Stimulated activated CD8-positive, alpha-beta memory T cell treated with anti-CD3 and anti-CD28 coated beads, Interleukin-4, amount 100 ng/mL, for 48 hours (primary cell): ENCODE measurements at regions not wholly inside any gene's neighbourhood (a gene's known extent, or its start where the extent isn't known, plus 50 kb on each side); places are given as distances from the start of the nearest gene placed in this dataset.
"Not testable (repeated sequence)": the region's sequence is repeated elsewhere in the genome, so short reads cannot be mapped to it uniquely, and the experiment has no call there.

ENCODE experiments used
- DNase-seq: peaks from one replicate; pipeline ENCODE4 v3.0.0-alpha.2; 2020

DNA sequence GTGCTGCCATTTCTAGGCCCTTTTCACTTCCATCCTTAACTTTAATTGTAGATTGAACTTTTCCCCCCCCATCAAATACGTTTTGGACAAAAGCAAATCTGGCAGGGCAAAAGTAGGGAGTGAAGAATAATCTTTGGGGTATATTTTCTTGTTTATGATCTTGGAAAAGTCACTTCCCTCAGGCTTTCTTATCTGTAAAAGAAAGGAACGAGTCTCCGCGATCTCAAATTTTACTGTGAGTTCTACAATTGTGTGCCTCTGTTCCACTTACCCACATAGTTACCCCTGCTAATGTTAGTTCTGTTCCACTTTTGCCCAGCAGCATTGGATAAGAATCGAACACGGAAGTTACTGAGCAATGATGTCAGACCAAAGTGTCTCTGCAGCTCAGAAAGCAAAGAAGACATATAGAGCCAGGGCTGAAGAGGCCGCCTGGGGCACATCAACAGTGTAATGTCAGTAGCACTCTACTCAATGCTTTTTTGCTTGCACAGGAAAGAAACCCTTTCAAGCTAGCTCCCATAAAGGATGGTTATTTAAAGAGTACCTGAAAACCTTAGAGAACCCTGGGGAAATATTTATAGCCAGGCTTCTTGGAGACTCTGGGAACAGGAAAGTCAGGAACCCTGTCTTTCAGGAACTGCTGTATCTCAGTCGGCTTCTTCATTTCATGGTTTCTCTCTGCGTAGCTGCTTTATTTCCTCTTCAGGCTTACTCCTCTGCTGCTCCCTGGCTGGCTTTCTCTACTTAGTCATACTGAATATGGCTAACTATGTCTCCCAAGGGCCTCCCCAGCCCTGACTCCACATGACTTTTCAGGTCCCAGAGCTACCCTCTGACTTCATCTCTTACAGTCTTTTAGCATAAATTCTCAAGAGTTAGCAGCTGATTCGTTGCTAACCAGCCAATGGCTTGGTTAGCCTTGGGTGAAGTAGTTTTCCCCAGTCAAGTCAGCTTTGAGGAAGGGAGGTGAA lies 123.7 kb upstream of the FAM3C start:
- DNase-seq, result no peak

DNA sequence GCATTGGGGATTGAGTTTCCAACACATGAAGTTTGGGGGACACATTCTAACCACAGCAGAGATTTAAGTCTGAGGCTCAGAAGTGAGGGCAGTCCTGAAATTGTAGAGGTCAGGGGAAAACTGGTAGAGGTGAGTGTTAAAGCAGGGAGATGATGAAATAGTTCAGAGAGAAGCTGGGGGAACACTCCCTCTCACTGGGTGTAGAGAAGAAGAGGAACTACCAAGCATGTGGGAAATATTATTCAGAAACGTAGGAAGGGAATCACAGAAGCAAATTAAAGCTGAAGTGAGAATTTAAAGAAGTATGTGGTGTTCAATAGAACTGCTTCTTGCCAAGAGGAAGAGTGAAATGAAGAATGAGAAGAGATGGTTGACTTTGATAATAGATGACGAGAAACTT lies 121.5 kb upstream of the FAM3C start:
- no peak for DNase-seq

DNA sequence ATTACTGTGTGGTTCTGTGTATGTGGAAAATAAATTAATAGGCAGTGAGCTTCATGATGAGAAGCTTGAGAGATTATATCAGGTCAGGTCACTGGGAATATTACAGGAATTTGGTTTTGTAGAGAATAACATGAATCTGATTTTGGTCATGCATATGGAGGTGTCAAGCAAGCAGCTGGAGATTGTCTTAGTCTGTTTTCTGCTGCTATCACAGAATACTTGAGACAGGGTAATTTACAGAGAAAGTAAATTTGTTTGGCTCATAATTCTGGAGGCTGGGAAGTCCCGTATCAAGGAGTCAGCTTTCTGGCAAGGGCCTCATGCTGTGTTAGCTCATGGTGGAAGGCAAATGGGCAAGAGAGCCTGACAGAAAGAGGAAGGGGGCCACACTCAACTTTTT lies 120.7 kb upstream of the FAM3C start:
- DNase-seq, result no peak

DNA sequence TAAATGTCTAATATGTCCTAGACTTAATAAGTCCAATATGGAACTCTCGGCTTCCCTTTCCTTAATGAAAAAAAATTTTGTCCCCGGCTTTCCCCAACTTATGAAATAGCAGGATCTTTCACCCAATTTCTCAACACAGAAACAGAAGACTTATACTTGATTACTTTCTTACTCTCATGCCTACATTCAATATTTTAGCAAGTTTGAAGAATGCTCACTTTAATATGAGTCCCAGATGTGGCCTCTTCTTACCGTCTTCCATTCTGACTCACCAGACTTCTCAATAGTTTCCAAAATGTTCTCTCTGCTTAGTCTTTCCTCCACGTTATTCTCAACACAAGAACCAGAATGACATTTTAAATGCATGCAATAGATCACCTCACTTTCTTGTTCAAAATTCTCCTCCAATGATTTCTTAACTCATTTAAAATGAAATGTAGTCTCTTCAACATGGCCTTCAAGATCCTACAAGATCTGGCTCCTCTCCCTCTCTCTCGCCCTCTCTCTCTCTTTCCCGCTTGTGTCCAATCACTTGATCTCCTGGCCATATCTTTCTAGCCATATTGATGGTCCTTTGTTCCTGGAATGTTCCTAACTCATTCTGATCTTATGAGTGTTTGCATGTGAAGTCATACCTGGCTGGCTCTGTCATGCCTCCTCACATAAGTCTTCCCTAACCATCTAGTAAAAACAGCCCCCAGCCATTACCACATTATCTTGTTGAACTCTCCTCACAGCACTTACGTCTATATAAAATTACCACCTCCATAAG lies 119.7 kb upstream of the FAM3C start:
- DNase-seq, result no peak

DNA sequence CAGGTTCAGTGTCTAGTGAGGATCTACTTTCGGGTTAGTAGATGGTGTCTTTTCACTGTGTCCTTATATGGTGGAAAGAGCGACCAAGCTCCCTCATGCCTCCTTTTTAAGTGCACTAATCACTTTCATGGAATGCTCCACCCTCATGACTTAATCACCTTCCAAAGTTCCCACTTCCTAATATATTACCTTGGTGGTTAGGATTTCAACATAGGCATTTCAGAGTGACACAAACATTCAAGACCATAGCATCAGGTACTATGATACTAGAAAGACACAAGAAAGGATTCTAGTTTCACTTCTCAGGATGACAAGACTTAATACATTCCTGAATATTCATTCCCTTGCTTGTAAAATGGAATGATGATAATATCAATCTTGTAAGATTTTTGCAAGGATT lies 119.1 kb upstream of the FAM3C start:
- no peak for DNase-seq

DNA sequence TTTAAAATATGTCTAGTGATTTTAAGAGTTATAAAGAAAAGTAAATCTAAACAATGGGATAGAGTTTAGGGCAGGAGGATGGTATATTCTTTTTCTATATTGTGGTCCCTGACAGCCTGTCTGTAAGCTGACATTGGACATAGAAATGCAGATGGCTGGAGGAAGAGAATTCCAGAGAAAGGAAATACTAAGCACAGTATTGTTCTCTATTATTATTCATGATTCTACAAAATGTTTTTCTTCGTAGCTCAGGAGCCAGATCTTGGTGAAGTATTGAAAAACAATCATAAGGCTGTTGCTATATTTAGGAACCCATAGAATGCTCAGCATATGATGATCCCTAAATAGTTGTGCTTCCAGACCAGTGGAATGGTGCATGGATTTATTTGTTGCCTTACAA lies 117.0 kb upstream of the FAM3C start:
- DNase-seq, result no peak

DNA sequence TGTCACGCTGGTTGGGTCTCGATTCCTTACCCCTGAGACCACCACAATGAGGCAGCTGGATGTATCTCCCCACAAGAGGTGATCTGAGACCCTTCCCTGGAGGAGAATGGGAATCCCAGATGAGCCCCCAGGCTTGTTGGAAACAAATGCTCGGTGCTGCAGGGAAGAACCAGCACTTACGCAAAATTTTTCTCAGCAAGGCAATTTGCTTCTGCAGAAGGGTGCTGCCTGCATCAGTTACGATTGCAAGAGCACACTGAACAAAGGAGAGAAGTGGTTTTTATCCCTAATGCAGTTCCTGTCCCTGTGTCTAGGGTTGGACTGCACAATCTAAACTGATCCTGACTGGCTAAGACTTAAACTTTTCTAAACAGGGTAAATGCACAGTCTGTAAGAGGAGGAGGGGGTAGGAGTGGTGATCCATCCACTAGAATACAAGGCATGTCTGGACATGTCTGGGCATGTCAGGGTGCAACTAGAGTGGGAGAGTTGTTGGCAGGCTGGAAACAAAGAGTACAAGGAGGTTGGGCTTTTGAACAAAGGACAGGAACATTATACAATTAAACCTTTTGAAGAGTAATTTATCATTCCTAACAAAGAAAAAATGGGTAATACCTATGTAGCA lies 114.9 kb upstream of the FAM3C start:
- DNase-seq, result no peak

DNA sequence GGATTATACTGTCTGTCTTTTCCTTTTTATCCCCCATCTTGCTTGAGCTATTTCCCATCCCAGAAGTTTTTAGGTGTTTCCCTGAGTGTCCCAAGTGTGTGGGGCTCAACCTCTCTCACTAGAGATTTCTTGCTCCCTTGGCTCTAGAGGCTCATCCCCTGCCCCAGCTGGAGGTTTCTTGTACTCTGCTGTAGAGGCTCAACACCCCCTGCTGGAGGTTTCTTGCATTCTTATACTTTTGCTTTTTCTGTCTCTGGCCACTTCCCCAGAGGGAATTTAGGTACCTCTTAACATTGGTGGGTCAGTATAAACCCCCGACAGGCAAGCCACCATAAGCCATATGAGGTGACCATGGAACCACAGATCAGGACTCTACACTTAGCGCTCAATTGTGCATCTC lies 114.2 kb upstream of the FAM3C start:
- no peak for DNase-seq

DNA sequence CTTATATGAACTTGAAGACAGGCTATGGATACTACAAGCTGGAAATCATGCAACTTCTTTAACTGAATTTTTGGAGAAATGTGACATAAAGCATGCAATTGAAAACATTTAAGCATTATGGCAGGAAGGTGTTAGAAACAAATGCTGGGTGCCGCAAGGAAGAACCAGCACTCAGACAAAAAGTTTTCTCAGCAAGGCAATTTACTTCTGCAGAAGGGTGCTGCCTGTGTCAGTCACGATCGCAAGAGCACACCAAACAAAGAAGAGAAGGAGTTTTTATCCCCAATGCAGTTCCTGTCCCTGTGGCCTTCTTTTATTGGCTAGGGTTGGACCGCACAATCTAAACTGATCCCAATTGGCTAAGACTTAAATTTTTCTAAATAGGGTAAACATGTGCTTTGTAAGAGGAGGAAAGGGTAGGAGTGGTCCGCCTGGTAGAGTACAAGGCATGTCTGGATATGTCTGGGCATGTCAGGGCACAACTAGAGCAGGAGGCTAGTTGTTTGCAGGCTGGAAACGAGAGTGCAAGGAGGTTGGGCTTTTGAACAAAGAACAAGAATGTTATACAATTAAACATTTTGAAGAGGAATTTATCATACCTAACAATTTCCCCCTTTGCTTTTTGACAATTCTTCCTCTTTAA lies 109.6 kb upstream of the FAM3C start:
- no peak for DNase-seq

DNA sequence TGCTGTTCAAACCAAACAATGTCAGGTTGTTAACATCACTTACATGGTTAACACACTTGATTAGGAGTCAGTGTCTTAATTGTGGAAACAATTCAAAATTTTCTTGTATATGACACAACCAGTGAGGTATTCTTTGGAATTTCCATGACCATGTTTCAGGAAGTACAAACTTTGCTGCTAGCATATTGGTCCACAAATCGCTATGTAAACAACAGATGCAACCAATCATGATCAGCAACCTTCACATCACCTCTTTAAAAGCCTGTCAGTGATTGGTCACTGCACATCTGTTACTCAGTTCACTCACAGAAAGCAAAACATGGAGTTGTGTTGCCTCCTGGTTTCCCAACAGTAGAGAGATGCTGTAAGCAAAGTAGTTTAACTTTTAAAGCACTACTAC lies 108.9 kb upstream of the FAM3C start:
- DNase-seq, result no peak

DNA sequence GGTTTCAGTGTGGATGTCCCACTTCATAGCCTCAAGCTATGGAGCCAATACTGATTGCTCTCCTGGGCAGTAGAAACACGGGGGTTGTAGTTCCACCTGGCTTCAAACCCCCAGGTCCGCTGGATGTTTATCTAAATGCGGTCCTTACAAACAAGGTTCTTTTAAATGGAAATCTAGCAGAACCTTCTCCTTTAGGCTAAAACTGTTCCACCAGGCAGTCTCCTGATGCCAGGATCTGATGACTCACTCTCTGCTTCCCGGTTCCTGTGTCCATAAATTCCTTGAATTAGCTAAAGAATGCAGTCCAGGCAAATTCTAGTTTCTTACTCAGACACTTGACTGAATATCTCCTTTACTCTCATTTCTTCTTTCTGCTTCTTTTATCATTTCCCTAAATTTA lies 108.4 kb upstream of the FAM3C start:
- DNase-seq, result no peak

DNA sequence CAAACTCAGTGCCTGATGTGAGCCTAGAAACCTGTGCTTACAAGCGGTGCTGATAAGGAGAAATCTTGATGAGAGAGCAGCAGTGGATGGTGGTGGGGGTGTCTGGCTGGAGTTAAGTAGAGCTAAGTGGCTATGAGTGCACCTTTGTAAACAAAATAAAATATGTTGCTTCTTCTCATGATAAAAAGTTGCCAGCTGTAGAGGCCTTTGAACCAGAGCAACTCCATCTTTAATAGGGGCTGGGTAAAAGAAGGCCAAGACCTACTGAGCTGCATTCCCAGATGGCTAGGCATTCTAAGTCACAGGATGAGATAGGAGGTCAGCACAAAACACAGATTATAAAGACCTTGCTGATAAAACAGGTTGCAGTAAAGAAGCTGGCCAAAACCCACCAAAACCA lies 107.6 kb upstream of the FAM3C start:
- no peak for DNase-seq

DNA sequence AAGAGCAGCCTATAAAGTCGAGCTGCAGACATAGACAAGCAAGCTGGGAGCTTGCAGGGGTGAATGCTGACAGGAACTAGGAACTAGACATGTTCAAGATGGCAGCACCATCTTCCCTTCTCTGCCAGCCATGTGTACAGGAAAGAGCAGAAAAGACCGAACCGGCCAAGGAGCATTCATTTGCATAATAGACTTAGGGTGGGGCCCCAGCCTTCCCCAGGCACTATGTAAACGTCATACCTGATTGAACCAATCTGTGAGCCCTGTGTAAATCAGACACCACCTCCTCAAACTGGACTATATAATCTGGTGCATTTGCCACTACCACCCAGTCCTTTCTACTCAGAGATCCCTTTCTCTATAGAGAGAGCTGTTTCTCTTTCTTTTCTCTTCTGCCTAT lies 106.9 kb upstream of the FAM3C start:
- DNase-seq, result no peak

DNA sequence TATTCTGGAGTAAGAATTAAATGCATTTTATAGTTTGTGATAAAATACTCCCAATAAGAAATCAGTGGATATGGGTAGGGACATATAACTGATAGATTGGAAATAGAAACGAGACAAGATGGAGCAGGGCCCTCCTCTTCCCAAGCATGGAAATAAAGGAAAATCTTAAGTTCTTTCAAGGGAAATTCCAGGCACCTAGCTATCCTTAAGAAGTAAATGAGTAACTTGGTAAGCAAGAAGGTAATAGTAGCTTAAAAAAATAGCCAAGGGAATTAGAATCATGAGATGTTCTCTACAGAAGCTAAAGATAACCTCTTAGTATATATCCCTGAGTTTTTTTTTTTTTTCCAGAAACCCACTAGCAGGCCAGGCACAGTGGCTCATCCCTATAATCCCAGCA lies 105.5 kb upstream of the FAM3C start:
- no peak for DNase-seq

DNA sequence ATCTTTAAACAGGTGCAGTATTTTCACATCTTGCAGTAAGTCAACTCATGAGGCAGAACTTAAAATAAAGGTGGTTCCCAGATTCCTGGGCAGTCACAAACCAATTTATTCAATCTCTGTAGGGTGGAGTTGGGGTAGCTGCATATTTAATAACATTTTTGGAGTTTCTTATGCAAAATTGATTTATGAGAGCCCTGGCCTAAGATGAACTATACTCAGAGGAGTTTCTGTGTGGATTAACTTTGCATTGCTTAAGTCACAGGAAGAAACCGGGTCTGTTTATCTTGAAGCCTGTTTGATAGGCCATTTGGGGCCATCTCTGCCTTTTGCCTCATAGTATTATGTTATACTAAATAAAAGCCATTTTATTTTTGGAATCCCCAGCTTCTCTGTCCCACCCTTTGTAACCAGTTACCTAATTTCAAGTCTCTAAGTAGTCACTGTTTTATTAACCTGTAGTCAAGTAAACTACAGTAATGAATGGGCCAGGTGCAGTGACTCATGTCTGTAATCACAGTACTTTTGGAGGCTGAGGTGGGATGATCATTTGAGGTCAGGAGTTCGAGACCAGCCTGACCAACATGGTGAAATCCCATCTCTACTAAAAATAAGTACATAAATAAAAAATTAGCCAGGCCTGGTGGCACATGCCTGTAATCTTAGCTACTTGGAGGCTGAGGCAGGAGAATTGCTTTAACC lies 104.4 kb upstream of the FAM3C start:
- no peak for DNase-seq

DNA sequence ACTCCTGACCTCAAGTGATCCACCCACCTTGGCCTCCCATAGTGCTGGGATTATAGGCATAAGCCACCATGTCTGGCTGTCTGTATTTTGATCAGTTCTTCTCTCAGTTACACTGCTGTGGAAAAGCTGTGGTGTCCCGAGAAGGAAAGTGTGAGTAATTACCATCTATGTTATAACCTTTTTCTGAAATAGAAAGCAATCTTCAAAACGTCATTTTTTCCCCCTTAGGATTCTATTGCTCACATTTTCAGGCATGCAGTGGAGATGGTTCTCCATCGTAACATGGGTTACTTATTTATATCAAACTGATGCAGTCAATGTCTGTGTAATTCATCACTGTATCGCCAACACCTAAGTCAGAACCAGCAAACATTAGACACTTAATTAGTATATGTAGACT lies 103.5 kb upstream of the FAM3C start:
- DNase-seq, result peak; percentile 39

DNA sequence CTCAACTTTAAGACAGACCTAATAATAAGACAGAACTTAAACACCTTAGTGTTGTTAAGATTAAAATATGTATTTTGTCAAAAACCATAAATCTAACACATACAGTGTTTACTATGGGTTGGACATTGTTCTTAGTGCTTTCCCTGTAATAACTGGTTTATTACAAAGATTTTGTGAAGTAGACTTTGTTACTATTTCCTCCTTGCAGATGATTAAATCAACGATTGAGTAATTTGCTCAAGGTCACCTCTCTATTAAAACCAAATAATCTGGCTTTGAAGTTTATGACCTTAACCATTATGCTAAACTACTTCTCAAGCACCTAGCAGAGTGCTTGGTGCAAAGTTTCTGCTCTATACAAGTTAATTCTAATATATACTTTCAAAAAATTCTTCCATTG lies 102.7 kb upstream of the FAM3C start:
- DNase-seq, result no peak

DNA sequence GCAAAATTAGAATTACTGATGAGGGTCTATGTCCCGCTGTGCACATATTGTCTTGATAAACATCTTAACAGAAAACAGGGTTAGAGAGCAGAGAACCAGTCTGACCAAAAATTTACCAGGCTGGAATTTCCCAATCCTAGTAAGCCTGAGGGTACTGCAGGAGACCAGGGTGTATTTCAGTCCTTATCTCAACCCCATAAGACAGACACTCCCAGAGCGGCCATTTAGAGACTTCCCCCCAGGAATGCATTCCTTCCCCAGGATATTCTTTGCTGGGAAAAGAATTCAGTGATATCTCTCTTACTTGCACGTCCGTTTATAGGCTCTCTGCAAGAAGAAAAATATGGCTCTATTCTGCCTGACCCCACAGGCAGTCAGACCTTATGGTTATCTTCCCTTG lies 101.4 kb upstream of the FAM3C start:
- not testable (repeated sequence) for DNase-seq

DNA sequence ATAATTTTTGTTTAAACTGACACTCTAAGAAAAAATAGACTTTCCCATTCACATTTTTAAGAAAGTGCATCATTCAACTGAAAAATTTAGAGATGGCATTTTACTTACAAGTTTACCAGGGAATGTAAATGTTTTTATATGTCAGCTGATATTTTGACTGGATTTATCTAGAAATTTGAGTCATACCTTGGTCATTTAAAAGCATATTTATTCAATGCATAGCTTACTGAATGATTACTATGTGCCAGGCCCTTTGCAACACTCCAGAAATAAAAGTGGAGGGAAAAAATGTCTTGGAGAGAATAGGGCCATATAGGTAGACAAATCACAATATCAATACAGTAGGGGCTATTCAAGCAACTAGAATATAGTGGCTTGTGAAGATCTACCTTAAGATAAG lies 98.4 kb upstream of the FAM3C start:
- DNase-seq, result no peak

DNA sequence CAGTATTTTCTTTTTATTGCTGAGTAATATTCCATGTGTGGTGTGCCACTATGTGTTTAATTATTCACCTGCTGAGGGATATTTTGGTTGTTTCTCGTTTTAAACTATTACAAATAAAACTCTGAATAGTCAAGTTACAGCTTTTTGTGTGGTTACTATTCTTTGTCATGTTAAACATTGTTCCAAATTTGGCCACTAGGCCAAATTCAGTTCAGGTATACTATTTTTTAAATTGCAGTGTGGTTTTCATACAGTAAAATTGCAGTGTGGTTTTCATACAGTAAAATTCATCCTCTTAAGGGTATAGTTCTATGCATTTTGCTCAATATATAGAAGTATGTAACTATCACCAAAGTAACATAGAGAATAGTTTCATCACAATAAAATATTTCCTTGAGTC lies 97.4 kb upstream of the FAM3C start:
- DNase-seq, result no peak

DNA sequence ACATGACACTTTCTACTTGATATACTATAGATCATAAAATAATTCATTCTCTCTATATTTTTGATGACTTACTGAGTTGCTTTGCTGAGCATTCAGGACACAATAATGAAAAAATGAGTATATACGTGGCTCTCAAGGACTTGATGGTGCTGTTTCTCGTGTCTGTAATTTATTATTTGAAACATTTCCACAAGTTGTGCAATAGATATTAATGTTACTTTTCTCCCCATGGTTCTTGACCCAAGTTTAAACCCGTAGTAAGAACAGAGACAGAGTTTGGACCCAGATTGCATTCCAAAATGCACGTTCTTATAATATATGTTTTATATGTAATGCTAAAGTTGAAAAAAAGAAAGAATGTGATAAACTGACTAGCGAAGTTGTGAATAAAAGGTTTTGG lies 94.2 kb upstream of the FAM3C start:
- DNase-seq, result no peak

DNA sequence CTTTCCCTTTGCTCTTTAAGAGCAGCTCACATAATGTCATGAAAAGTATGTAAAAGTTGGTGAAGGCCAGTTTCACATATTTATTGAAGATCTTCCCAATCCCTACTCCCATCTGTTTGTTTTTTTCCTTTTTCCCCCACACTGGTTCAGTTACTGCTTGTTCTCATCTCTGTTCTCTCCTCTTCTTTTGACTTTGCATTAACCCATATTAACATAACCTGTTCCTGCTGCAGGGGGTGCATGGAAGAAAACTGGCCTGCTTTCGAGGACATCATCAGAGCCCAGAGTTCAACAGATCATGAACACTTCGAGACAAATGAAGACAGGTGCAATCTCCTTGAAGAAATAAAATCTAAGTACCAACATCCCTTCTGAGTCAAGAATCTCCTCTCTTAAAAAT lies 93.3 kb upstream of the FAM3C start:
- no peak for DNase-seq
